ENCODE measurements at regions not wholly inside any gene's neighbourhood (a gene's known extent, or its start where the extent isn't known, plus 50 kb on each side); places are given as distances from the start of the nearest gene placed in this dataset.

DNA sequence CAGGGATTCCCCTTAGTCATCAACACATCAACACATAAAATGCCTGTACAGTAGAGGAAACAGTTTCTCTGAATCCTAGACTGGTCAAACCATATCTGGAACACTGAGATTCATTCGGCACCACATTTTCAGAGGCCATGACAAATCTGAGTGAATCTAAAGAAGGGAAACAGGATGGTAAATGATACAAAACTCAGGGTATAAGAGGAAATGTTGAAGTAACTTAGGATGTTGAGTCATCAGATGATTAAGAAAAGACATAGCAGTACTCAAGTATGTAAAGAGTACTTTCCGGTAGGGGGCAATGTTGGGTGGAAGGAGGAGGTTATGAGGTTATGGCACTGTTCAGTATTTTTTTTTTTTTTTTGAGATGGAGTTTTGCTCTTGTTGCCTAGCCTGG, 358.5 kb upstream of the PMFBP1 start:
- Histone ChIP-seq H3K36me3 (no peaks in the 10 kb centered on the region), H3K9me3 (no peaks in the 10 kb centered on the region), H3K4me3 (no peak overlapping the region), H3K4me1 (no peaks in the 10 kb centered on the region), H3K27ac (no peak overlapping the region), H3K27me3 (no peaks in the 10 kb centered on the region)
- no peak for TF ChIP-seq POLR2AphosphoS5 (IDR thresholded peaks at IDR 0.05; ENCODE audit: insufficient read depth in 1 of 2, low read depth in 1 of 2)
- TF ChIP-seq, protein P1, sequence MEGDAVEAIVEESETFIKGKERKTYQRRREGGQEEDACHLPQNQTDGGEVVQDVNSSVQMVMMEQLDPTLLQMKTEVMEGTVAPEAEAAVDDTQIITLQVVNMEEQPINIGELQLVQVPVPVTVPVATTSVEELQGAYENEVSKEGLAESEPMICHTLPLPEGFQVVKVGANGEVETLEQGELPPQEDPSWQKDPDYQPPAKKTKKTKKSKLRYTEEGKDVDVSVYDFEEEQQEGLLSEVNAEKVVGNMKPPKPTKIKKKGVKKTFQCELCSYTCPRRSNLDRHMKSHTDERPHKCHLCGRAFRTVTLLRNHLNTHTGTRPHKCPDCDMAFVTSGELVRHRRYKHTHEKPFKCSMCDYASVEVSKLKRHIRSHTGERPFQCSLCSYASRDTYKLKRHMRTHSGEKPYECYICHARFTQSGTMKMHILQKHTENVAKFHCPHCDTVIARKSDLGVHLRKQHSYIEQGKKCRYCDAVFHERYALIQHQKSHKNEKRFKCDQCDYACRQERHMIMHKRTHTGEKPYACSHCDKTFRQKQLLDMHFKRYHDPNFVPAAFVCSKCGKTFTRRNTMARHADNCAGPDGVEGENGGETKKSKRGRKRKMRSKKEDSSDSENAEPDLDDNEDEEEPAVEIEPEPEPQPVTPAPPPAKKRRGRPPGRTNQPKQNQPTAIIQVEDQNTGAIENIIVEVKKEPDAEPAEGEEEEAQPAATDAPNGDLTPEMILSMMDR (IDR thresholded peaks at IDR 0.05) = no peak
- no peak for TF ChIP-seq POLR2A (IDR thresholded peaks at IDR 0.05)
- DNase-seq (ENCODE audit: extremely low spot score in 2 of 2) = no peak
- intact Hi-C loops (cut with DNase I) = no loop called here

DNA sequence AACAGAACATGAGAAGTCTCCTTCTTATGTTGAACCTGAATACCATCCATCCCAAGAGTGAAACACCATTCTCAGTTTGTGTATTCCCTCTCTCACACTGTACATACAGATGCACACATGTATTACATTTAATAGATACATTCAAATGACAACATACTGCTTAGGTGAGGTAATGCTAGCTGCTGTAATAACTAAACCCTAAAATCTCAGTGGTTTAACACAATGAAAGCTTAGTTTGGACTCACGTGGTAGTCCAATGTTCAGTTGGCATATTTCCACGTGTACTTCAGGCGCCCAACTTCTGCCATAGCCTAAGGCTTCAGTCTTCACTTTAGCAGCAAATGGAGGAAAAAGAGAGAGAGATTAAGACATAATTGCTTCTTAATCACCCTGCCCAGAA, 351.1 kb upstream of the PMFBP1 start:
- Histone ChIP-seq H3K4me3 (no peak overlapping the region), H3K36me3 (no peaks in the 10 kb centered on the region), H3K27ac (no peak overlapping the region), H3K27me3 (no peaks in the 10 kb centered on the region), H3K4me1 (no peaks in the 10 kb centered on the region), H3K9me3 (no peaks in the 10 kb centered on the region)
- intact Hi-C loops (cut with DNase I) = no loop called here
- no peak for TF ChIP-seq POLR2A (IDR thresholded peaks at IDR 0.05)
- no peak for TF ChIP-seq POLR2AphosphoS5 (IDR thresholded peaks at IDR 0.05; ENCODE audit: insufficient read depth in 1 of 2, low read depth in 1 of 2)
- TF ChIP-seq, protein P1 (IDR thresholded peaks at IDR 0.05) = no peak
- no peak for DNase-seq (ENCODE audit: extremely low spot score in 2 of 2)

DNA sequence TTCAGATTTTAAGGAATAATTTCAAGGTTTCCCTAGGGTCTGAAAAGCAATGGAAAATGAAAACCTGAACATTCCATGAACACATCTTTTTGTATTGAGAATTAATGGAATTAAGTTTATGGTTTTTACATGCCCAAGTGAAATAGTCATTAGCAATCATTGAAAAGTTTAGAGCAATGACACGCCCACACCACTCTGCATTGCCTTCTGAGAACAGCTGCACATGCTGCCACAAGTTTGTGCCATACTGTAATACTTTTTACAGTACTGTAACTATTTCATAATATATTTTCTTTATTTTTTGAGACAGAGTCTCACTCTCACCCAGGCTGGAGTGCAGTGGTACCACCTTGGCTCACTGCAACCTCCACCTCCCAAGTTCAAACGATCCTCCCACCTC, 345.2 kb upstream of the PMFBP1 start:
- no peak for TF ChIP-seq POLR2A (IDR thresholded peaks at IDR 0.05)
- no peak for TF ChIP-seq POLR2AphosphoS5 (IDR thresholded peaks at IDR 0.05; ENCODE audit: insufficient read depth in 1 of 2, low read depth in 1 of 2)
- TF ChIP-seq, protein P1 (IDR thresholded peaks at IDR 0.05) = no peak
- no peaks in the 10 kb centered on the region for H3K36me3 ChIP-seq
- no peak overlapping the region for H3K4me3 ChIP-seq
- DNase-seq (ENCODE audit: extremely low spot score in 2 of 2) = no peak
- H3K27ac ChIP-seq = no peak overlapping the region
- H3K9me3 ChIP-seq = no peaks in the 10 kb centered on the region
- H3K4me1 ChIP-seq = no peaks in the 10 kb centered on the region
- intact Hi-C loops (cut with DNase I) = no loop called here
- H3K27me3 ChIP-seq = no peaks in the 10 kb centered on the region

DNA sequence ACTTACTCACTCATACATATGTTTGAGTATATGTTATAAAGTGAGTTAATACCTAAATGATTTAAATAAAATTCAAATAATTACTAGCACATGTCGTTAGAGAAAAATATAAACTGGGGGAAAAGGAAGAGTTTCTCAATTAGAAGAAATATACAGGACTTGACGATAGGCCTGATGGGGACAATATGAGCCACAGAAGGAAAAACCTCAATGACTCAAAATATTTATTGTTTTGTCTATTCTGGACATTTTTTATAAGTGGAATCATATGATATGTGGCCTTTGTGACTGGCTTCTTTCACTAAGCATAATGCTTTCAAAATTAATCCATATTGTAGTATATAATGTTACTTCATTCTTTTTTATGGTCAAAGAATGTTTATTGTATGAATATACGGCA, 339.2 kb upstream of the PMFBP1 start:
- TF ChIP-seq POLR2AphosphoS5 (IDR thresholded peaks at IDR 0.05; ENCODE audit: insufficient read depth in 1 of 2, low read depth in 1 of 2) (no peak), POLR2A (IDR thresholded peaks at IDR 0.05) (no peak)
- TF ChIP-seq, protein P1 (IDR thresholded peaks at IDR 0.05) = no peak
- Histone ChIP-seq H3K4me1 (no peaks in the 10 kb centered on the region), H3K9me3 (no peaks in the 10 kb centered on the region), H3K4me3 (no peak overlapping the region), H3K27me3 (no peaks in the 10 kb centered on the region), H3K36me3 (no peaks in the 10 kb centered on the region), H3K27ac (no peak overlapping the region)
- no peak for DNase-seq (ENCODE audit: extremely low spot score in 2 of 2)
- intact Hi-C loops (cut with DNase I) = no loop called here

DNA sequence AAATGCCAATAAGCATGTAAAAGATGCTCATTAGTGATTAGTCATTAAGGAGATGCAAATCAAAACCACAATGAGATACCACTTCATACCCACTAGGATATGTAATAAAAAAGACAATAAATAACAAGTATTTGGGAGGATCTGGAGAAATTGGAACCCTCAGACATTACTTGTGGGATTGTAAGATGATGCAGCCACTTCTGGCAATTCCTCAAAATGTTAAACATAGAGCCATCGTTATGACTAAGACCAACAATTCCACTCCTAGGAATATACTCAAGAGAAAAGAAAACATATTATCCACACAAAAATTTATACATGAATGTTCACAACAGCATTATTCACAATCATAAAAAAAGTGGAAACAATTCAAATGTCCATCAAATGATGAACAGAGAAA, 336.2 kb upstream of the PMFBP1 start:
- no peak overlapping the region for H3K4me3 ChIP-seq
- H3K27me3 ChIP-seq = no peaks in the 10 kb centered on the region
- TF ChIP-seq, protein P1 (IDR thresholded peaks at IDR 0.05) = no peak
- TF ChIP-seq POLR2A (IDR thresholded peaks at IDR 0.05) (no peak), POLR2AphosphoS5 (IDR thresholded peaks at IDR 0.05; ENCODE audit: insufficient read depth in 1 of 2, low read depth in 1 of 2) (no peak)
- intact Hi-C loops (cut with DNase I) = no loop called here
- no peak overlapping the region for H3K27ac ChIP-seq
- H3K9me3 ChIP-seq = no peaks in the 10 kb centered on the region
- H3K36me3 ChIP-seq = no peaks in the 10 kb centered on the region
- H3K4me1 ChIP-seq = no peaks in the 10 kb centered on the region
- DNase-seq (ENCODE audit: extremely low spot score in 2 of 2) = no peak

All from vagina (tissue), 2 donors.